Stimulated activated naive CD8-positive, alpha-beta T cell treated with anti-CD3 and anti-CD28 coated beads, Interleukin-15, Interleukin-2, amounts not matched to agents 100 U/mL and 50 U/mL, for 24 hours (primary cell): ENCODE measurements at regions not wholly inside any gene's neighbourhood (a gene's known extent, or its start where the extent isn't known, plus 50 kb on each side); places are given as distances from the start of the nearest gene placed in this dataset.
"Not testable (repeated sequence)": the region's sequence is repeated elsewhere in the genome, so short reads cannot be mapped to it uniquely, and the experiment has no call there.

Experiments
- ATAC-seq: fragments of 150-1000 bp; cut with Tn5 transposase; one replicate; pipeline ENCODE4 v1.10.0; 2021
- DNase-seq: peaks from one replicate; pipeline ENCODE4 v3.0.0; 2021

DNA sequence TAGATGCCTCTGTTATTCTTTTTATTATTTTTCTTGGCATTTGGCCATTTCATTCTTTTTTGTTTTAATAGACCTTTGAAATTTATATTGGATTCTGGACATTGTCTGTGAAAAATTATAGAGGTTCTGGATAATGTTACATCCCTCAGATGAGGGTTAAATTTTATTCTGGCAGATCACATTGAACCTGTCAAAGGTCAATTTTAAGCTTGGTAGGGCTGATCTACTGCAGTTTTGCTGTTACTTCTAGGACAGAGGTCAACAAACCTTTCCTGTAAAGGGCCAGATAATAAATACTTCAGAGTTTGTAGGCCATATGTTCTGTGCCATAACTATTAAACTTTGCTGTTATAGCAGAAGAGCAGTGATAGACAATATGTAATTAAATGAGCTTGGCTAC is 318.9 kb upstream of the DPPA4 start:
- DNase-seq (no peak), ATAC-seq (no peak)

DNA sequence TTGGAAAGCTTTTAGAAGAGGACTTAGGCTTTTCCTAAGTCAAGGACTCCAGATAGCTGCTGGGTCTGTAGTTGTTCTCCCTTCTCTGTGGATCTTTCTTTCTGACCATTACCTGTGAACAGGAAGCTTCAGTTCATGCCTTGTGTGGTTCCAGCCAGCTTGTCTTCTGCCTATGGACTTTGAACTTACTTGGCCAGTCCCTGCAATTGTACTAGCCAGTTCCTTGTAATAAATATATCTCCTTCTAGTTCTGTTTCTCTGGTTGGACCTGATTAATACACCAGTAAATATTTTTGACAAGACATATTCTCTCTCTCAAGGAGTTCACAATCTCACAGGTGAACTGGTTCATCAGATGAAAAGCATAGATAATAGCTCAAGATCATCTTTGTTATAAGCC is 341.3 kb upstream of the DPPA4 start:
- DNase-seq (no peak), ATAC-seq (no peak)

DNA sequence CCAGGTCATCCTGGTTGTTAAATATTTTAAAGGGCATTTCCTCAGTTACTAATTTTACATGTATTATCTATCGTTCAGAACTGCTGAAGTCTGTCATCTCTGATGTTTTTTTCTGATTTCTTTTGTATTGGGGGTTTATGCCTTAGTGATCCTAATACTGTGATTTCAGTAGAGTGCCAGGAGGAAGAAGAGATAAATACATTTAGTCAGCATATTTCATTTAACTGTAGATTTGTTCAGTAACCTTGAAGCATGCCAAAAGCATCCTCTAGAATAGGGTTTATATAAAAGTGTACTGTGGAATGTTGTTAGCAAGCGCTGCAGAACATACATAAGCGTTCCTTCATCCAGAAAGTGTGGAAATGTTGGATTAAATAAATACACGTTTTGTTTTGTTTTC is 342.3 kb upstream of the DPPA4 start:
- ATAC-seq (no peak), DNase-seq (no peak)

DNA sequence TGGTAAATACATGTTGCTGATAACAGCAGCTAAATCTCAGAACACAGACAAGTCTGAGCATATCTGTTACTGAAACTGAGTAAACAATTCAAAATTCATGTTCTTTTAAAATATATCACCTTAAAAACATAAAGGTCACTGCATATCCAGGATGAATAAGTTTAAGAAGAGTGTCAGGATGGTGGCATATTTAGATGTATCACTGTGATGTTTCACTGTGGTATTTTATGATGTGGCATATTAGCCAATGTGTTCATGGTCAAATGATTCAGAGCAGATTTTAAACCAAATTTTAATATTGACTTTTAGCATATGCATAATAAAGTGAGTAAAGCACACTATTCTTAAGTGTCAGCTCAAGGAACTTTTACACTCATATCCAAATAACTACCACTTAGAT is 346.4 kb upstream of the DPPA4 start:
- no peak for DNase-seq
- ATAC-seq = no peak

DNA sequence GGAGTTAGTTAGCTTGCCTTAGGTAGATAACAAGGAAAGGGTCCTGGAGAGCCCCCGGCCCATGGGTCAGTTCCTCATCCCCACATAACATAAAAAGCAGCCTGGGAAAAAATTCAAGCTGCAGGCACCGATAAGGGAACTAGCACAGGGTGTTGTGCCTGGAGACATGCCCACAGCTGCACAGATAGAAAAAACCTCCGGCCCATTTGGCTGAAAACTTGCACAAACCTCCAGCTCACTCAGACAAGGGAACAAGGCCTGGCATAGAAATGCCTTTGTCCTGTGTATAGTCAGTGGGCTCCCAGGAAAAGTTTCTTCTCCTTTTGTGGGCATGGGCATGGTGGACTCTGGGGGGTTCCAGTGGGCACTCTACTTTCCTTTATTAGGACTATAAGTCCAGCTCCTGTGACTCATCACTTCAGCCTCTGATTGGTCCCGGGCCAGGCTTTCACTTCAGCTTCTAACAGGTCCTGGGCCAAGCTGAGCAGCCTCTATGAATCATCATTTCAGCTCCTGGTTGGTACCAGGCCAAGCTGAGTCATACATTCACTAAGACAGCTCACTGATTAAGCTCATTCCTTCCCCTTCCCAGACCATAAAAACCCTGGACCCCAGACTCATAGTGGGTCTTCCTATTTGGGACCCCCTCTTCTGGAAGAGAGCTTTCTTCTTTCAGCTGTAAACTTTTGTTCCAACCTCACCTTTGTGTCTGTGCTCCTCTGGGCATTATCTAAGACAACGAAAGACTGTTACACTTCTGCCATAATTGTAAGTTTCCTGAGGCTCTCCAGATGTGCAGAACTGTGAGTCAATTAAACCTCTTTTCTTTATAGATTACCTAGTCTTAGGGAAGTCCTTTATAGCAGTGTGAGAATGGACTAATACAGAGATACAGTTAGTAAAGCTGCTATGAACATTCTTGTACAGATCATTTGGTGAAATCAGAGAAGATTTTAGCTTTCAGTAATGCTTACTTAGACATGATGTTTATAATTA is 348.0 kb upstream of the DPPA4 start:
- DNase-seq (no peak), ATAC-seq (no peak)

DNA sequence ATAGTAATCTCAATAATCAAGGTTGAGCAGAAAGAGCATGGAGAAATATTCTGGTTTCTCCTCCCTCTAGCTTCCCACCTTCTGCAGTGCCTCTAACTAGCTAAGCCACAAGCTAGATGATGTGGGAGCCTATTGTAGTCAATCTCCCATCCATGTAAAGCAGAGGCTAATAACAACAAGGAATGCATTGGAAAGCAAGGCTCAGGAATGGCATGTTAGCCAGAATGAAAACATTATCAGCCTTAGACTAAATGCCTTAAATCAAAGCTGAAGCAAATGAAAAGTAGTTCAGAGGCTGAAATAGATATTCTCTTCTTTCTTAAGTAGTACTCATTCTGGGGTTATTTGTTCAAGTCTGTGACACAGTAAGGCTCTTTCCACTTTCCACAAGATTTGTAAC is 350.3 kb upstream of the DPPA4 start:
- no peak for DNase-seq
- no peak for ATAC-seq

DNA sequence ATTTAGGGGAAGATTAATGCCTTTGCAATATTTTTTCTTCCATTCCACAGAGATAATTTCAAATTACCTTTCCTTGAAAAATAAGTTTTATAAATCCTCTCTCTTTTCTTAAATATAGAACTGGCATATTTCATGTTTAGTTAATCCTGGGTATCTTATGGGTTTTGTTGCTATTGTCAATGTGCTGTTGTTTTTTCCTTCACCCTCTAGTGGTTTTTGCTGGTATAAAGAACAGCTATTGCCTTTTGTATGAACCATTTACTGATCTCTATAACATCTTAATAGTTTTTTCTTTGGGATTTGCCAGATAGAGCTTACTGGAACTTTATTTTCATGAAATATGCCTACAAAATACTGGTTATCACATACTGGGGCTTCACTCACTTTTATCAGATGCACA is 359.6 kb upstream of the DPPA4 start:
- ATAC-seq (no peak), DNase-seq (no peak)

DNA sequence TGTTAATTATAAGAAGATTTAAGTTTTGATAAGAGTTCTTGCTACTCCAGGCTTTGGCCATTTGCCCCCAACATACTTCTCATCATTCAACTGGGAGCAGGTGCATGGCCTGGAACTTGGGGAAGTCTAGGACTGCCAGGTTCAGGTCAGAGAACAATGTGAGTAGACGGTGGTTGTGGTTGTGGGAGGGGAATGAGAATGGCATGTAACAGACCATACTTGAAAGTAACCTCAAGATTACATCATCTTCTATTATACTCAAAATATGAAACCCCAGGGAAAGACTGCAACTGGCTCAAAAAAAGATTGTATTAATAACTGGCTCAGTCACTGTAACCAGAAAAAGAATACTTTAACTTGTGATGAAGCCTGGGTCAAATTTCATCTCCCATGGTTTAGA is 364.9 kb upstream of the DPPA4 start:
- ATAC-seq = peak; percentile 86
- peak; percentile 24 for DNase-seq

DNA sequence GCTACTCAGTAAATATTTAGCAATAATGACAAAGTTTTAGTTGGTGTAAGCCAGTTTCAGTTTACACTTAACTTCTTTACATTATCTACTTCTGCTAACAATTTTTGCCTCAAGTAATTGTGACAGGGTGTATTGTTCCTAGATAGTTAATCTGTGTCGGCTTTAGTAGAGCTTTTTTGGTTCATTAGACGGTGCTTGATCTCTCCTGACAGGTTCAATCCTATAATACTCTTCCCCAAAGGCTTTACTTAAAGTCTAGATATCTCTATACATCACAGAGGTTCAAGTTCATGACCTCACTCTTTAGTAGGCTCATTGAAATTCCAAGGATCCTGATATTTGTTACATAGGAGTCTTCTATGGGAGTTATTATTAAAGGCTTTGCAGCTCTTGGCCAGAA is 365.6 kb upstream of the DPPA4 start:
- ATAC-seq = no peak
- DNase-seq = no peak

DNA sequence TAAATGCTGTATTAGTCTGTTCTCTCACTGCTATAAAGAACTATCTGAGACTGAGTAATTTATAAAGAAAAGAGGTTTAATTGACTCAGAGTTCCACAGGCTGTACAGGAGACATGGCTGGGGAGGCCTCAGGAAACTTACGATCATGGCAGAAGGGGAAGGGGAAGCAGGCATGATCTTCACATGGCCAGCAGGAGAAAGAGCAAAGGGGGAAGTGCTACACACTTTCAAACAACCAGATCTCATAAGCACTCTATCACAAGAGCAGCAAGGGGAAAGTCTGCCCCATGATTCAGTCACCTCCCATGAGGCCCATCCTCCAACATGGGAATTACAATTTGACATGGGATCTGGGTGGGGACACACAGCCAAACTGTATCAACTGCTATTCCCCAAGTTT is 367.8 kb upstream of the DPPA4 start:
- not testable (repeated sequence) for ATAC-seq, DNase-seq

DNA sequence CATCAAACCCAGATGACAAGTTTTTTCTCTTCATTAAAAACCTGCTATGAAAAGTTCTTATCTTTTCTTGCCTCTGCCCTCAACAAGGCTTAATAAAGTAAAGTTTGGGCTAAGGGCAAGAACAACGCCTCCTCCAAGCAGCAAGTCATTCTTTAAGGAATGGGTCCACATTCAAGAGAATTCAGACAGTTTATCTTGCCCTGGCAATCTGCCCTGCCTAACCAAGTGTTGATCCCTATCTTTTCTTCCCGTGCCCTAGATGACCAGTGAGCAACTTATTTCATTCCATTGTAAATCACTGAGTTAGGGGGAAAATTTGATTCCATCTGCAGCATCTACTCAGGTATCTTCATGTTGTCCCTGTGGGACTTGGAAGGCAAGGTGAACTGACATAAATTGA is 370.3 kb upstream of the DPPA4 start:
- no peak for DNase-seq
- no peak for ATAC-seq

DNA sequence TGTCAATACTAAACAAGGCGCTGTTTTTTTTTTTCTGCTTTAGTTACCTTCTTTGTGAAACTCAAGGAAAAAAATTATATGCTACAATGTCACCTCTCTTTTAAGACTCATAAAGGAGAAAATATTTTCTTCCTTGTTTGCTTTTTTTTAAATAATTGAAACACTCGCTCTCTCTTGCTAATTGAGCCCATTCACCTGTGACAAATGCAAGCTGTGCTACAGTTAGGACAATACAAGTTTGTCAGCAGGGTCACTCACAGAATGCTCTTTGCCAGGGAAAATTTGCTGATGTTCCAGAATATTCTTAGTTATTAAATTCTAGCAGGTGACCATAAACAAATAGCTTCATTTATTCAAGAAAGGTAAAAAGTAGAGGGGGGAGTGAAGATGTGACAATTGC is 375.9 kb upstream of the DPPA4 start:
- no peak for DNase-seq
- no peak for ATAC-seq

DNA sequence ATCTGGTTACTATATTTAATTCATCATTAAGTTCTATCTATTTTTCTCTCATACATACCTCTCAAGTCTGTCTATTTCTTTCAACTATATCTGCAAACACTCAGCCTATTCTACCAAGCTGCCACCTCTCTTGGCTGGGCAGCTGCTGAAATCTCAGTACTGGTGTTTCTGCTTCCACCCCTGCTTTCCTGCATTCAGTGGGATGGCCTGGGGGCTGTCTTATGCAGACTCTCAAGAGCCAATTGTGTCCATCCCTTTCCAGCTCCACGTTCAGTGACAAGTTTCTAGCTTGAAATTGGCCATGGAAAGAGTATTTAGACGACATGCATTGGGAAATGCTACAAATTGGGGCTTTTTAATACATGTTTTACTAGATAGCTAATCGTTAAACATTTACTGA is 378.4 kb upstream of the DPPA4 start:
- no peak for DNase-seq
- no peak for ATAC-seq

DNA sequence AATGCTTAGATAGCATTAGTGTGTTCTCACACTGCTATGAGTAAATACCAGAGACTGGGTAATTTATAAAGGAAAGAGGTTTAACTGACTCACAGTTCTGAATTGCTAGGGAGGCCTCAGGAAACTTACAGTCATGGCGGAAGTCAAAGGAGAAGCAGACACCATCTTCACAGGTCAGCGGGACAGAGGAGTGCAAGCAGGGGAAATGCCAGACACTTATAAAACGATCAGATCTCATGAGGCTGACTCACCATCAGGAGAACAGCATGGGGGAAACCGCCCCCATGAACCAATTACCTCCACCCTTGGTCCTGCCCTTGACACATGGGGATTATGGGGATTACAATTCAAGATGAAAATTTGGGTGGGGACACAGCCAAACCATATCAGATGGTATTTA is 381.5 kb upstream of the DPPA4 start:
- ATAC-seq (no peak), DNase-seq (no peak)

DNA sequence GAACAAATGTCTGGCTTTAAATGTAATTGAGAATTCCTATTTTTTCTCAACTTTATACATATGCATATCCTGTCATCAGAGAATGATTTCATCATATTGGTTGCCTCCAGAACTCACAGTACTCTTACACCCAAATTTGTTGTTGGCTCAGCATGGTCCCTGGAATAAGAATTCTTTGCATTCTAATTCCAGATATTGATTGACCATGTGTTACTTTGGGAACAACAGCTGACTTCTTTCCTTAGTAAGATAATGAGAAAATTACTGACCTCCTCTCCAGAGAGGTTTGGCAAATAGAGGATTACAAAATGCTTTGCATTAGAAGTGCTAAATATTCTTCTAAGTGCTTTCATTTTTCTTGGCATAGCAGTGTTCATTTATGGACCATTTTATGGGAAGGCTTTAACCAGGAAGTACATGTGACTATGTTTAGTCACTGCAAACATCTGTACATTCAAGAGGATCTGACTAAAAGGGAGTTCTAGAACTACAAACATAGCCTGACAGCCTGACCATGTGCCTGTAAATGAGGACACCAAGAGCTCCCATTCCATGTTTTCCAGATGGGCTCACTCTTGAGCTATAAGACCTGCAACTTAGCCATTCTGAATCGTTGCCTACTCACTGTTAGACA is 391.6 kb upstream of the DPPA4 start:
- ATAC-seq (no peak), DNase-seq (no peak)

DNA sequence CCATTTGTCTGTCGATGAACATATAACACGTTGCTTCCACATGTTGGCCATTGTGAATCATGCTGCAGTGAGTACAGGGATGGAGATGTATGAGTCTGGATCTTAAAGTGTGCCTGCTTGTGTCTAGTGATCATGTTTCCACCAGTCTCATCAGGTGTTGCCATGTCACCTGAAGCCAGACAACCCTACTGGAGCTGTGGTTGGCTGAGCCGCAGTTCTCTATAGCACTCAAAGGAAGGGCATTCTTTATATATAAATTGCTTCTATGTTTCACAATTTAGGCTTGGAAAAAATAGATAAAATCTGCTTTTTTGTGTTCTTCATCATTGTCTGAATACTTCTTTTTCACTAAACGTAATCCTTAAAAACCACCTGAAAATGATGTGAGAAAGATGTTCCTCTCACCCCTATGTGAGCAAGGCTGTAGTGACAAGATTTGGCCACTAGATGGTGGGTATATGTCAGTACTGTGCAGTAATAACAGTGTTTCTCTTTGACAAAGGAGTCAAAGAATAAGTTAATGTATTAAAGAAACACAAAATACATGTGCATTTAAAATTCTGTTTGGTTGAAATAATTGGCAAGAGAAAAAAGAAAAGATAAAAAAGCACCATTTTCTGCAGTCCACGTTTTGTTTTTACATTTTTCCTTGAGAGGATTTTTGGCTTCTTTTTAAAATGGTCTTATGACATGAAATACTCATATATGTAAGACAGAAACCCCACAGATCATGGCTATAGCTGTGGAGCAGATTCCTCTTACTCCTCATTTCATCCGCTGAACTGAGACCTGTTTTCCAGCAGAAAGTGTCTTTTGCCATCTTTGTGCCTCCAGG is 394.5 kb upstream of the DPPA4 start:
- DNase-seq (peak; percentile 54), ATAC-seq (peak; percentile 63)

DNA sequence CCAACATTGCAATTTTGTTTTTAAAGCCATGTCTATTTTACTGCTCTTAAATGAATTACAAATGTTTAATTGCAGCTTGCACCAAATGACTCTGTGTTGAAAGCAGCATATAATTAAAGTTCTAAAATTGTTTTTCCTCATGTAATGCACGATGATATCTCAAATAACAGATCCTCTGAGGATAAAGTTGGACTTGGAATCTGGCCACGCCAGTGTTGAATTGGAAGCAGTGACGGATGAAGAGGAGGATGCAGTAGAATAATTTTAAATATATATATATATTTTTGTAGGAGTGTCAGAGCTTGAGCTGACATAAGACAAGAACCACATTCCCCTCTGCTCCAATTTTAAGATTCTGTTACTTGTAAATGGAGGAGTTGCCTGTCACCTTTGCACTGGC is 406.6 kb upstream of the DPPA4 start:
- no peak for ATAC-seq

DNA sequence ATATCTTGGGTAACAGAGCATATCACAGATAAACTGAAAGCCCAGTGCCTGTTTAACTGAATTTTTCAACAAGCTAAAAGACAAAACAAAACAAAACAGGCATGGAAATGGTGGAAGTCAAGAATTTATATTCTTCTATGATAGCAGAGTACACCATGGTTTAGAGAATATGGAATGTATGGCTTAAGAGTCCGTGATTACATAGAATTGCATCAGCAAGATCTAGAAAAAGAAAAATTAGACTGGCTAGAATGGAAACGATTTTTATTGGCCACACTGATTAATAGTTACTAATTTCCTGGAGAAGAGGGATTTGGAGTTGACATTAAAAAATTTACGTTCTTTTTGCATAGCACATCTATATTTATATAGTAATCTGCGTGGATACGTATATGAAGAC is 435.2 kb upstream of the DPPA4 start:
- DNase-seq (no peak), ATAC-seq (no peak)

More for the DNA sequence above, 406.6 kb upstream of the DPPA4 start:
- DNase-seq = no peak

DNA sequence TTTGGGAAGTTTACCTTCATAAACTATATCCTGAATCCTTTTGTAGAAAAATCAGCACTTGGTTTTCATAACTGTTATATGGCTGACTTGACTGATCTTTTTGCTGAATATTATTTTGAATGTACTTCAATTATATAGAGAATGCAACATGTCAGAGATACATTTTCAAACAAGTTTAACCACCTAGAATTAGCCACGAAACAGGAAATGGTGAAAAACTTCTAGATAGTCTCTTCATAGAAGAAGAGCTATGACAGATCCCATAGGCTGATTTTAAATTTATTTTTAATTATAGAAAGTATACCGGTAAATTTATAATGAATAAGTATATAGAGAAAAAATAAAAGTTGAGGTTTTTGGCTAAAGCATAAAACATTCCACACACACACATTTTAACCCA is 436.8 kb upstream of the DPPA4 start:
- ATAC-seq = no peak

DNA sequence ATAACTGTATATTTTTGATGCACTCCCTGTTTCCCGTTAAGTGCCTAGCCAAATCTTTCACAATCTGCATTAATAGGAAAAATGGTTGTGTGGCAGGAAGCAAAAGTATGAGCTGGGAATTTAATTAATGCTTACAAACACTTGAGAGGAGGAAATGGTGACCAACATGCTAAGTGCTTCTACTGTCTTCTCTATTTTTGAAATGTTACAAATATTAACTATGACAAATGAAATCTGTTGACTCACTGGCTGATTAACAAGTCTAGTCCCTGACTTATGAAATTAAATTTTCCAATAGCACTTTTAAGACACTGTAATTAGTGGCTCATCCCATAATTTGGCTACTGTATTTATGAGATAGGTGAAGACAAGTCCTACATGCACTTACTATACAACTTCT is 446.9 kb upstream of the DPPA4 start:
- ATAC-seq (no peak), DNase-seq (no peak)

More for the DNA sequence above, 436.8 kb upstream of the DPPA4 start:
- no peak for DNase-seq

DNA sequence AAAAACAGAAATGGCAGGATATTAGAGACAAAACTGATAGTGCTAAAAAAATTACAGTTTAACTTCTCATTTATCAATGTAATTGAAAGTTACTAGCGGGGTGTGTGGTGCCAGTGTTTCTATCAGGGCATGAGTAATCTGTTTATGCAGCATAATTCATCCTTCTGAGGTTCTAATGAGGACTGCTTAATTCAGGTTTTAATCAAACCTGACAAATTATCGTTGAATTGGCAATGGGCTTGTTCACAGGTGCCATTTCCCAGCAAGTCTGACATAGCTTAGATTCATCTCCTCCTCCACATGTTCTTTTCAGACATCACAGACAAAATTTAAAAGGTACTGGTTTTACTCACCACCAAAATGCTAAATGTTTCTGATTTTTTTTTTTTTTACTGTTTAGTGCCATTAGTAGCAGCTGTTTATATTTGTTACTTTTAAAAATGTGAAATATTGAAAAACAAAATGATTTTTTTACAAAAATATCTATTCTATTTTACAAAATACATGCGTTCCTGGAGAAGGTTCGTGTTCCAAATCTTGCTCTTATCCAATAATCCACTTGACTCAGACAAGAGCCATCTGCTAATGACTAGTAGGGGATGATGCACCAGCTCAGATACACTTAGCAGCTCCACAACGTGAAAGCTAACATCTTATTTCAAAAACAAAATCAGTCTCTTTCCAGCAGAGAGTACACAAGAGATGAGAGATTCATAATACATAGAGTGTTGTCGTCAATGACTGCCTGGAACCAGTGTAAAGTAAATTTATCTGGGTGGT is 447.7 kb upstream of the DPPA4 start:
- no peak for DNase-seq
- ATAC-seq = no peak

DNA sequence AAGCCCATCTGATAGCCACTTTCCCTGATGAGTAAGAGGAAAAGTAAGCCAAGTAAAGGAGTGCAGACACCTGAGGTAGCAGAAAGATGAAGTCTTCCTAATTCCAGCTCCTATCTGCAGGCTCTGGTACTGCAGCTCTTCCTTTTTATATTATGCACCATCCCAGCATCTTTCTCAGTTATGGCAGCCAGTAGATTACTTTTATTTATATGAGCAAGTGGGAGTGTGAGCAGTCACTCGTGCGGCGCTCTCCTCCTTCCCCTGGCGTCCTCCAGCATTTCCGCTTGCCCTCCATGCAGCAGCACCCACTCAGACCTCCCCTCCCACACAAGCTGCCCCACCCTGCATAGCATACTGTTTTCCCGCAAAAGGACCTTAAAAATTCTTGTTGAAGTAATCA is 465.9 kb upstream of the DPPA4 start:
- ATAC-seq (no peak), DNase-seq (no peak)
